Karpas-422 (cell line): ENCODE measurements at regions not wholly inside any gene's neighbourhood (a gene's known extent, or its start where the extent isn't known, plus 50 kb on each side); places are given as distances from the start of the nearest gene placed in this dataset.

Experiments
- DNase-seq: peaks from one replicate; pipeline ENCODE4 v3.0.0-alpha.2; 2015
- H2AFZ ChIP-seq: fragments of 200-600 bp; sonication (generic); 2 replicates; pipeline ENCODE4 v1.6.1; 2014; ENCODE audit warnings: antibody characterized with exemption, low read length, mixed read lengths
- H3K27ac ChIP-seq: fragments of 200-600 bp; sonication (generic); 2 replicates; pipeline ENCODE4 v1.5.1; 2014; ENCODE audit warnings: mild to moderate bottlenecking, low read length, moderate library complexity
- H3K27me3 ChIP-seq: fragments of 200-600 bp; sonication (generic); 2 replicates; pipeline ENCODE4 v1.6.1; 2014; ENCODE audit warnings: low read length, mixed read lengths
- H3K36me3 ChIP-seq: fragments of 200-600 bp; sonication (generic); 2 replicates; pipeline ENCODE4 v1.6.1; 2014; ENCODE audit warnings: low read length, mixed read lengths; ENCODE audit not compliant: insufficient read depth
- H3K4me1 ChIP-seq: fragments of 200-600 bp; sonication (generic); 2 replicates; pipeline ENCODE4 v1.6.1; 2014; ENCODE audit warnings: mild to moderate bottlenecking, low read length, mixed read lengths
- H3K4me2 ChIP-seq: fragments of 200-600 bp; sonication (generic); 2 replicates; pipeline ENCODE4 v1.6.1; 2014; ENCODE audit warnings: low read length, low read depth, mild to moderate bottlenecking; ENCODE audit not compliant: poor library complexity, severe bottlenecking
- H3K4me3 ChIP-seq: fragments of 200-600 bp; sonication (generic); 2 replicates; pipeline ENCODE4 v1.5.1; 2014; ENCODE audit warnings: mild to moderate bottlenecking, antibody characterized with exemption, low read length, mixed read lengths
- H3K79me2 ChIP-seq: fragments of 200-600 bp; sonication (generic); 2 replicates; pipeline ENCODE4 v1.6.1; 2014; ENCODE audit warnings: mild to moderate bottlenecking, low read length, mixed read lengths
- H3K9ac ChIP-seq: fragments of 200-600 bp; sonication (generic); 2 replicates; pipeline ENCODE4 v1.6.0; 2014; ENCODE audit warnings: low read length
- H3K9me2 ChIP-seq: fragments of 200-600 bp; sonication (generic), shearing (Covaris generic); replicated peaks from 2 replicates; pipeline ENCODE4 v1.6.0; 2014; ENCODE audit warnings: mild to moderate bottlenecking, low read length, moderate library complexity; ENCODE audit not compliant: insufficient read depth
- H3K9me3 ChIP-seq: fragments of 300-700, 200-600 bp; sonication (generic); 2 replicates; pipeline ENCODE4 v1.6.1; 2014; ENCODE audit warnings: low read length, mixed read lengths
- H4K20me1 ChIP-seq: fragments of 200-600 bp; sonication (generic); 2 replicates; pipeline ENCODE4 v1.6.1; 2014; ENCODE audit warnings: mild to moderate bottlenecking, antibody characterized with exemption, low read length, low read depth; ENCODE audit not compliant: insufficient read depth

DNA sequence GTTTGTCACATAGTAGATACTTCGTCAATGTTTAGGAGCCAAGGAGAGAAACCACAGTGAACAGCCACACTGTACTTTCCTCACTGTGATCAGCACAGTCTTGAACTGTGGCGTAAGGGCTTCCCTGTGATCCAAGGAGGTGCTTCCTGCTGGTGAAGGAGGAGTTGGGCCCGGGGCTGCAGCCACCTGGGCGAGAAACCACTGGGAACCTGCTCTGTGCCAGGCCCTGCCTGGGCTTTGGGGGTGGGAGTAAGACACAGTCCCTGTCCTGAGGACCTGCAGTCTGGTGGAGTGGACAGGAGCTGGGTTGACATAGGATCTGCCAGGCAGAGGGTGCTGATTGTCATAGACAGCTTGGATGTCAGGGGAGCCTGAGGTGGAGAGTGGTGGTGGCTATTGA is 60.5 kb upstream of the MRPS22 start:
- H3K79me2 ChIP-seq, result no peaks in the 10 kb centered on the region
- no peak overlapping the region for H2AFZ ChIP-seq
- H3K4me2 ChIP-seq, result no peak overlapping the region
- H3K9ac ChIP-seq, result no peak overlapping the region
- no peaks in the 10 kb centered on the region for H3K4me1 ChIP-seq
- no peak overlapping the region for H3K27ac ChIP-seq
- no peaks in the 10 kb centered on the region for H3K9me2 ChIP-seq
- H3K27me3 ChIP-seq, result no peaks in the 10 kb centered on the region
- no peaks in the 10 kb centered on the region for H4K20me1 ChIP-seq
- no peak for DNase-seq
- H3K36me3 ChIP-seq, result no peaks in the 10 kb centered on the region
- H3K4me3 ChIP-seq, result no peak overlapping the region
- no peaks in the 10 kb centered on the region for H3K9me3 ChIP-seq

- Histone ChIP-seq H3K9me2 (no peaks in the 10 kb centered on the region), H3K9ac (no peak overlapping the region), H4K20me1 (no peaks in the 10 kb centered on the region), H3K4me2 (no peak overlapping the region), H3K36me3 (no peaks in the 10 kb centered on the region), H3K27ac (no peak overlapping the region), H3K27me3 (no peaks in the 10 kb centered on the region), H3K9me3 (no peaks in the 10 kb centered on the region), H3K79me2 (no peaks in the 10 kb centered on the region), H3K4me3 (no peak overlapping the region), H3K4me1 (no peaks in the 10 kb centered on the region), H2AFZ (no peak overlapping the region)
- DNase-seq, result no peak
Observed at GRCh38 chr3:139284221-139284620, 59.6 kb upstream of the MRPS22 start.

DNA sequence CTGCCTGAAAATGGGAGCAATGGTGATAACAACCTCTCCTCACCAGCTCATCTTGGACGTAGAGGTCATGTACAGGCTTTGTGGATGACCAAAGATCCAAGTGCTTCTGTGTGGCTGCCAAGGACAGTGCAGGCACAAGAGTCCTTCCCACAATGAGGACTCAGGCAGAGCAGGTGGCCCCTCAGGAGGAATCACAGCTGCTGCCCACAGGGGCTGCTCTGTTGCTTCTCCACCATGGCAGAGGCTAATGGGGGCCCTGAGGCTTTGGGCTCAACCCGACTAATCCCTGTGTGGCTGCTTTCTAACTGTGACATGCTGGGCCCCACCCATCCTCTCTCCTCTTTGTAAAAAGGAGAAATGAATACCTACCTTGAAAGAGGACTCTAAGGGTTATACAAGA is 58.1 kb upstream of the MRPS22 start:
- H4K20me1 ChIP-seq, result no peaks in the 10 kb centered on the region
- no peak overlapping the region for H2AFZ ChIP-seq
- no peaks in the 10 kb centered on the region for H3K4me1 ChIP-seq
- H3K9me3 ChIP-seq, result no peaks in the 10 kb centered on the region
- H3K27ac ChIP-seq, result no peak overlapping the region
- no peak overlapping the region for H3K4me2 ChIP-seq
- H3K27me3 ChIP-seq, result no peaks in the 10 kb centered on the region
- no peak overlapping the region for H3K9ac ChIP-seq
- no peaks in the 10 kb centered on the region for H3K36me3 ChIP-seq
- H3K79me2 ChIP-seq, result no peaks in the 10 kb centered on the region
- H3K4me3 ChIP-seq, result no peak overlapping the region
- no peak for DNase-seq
- H3K9me2 ChIP-seq, result no peaks in the 10 kb centered on the region

DNA sequence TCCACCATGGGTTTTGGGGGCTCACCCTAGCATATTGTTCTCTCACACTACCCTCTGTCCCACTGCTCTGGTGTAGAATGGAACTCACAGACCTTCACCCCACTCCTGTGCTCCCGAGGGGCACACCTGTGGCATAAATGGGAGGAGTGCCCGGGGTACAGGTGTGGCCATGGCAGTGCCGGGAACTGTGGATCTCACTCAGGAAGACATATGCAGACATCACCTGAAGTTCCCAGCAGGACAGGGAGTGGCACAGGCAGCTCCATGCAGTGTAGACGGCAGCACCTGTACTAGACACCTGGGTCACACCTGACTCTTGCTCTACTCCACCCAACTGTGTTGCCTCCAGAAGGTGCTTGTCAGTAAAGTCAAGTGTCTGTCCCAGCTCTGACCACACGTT is 57.6 kb upstream of the MRPS22 start:
- no peak overlapping the region for H3K4me2 ChIP-seq
- no peaks in the 10 kb centered on the region for H3K27me3 ChIP-seq
- no peak overlapping the region for H3K9ac ChIP-seq
- H3K4me1 ChIP-seq, result no peaks in the 10 kb centered on the region
- no peaks in the 10 kb centered on the region for H4K20me1 ChIP-seq
- no peaks in the 10 kb centered on the region for H3K9me3 ChIP-seq
- H3K79me2 ChIP-seq, result no peaks in the 10 kb centered on the region
- H3K4me3 ChIP-seq, result no peak overlapping the region
- no peaks in the 10 kb centered on the region for H3K36me3 ChIP-seq
- H2AFZ ChIP-seq, result no peak overlapping the region
- no peaks in the 10 kb centered on the region for H3K9me2 ChIP-seq
- no peak overlapping the region for H3K27ac ChIP-seq
- no peak for DNase-seq

DNA sequence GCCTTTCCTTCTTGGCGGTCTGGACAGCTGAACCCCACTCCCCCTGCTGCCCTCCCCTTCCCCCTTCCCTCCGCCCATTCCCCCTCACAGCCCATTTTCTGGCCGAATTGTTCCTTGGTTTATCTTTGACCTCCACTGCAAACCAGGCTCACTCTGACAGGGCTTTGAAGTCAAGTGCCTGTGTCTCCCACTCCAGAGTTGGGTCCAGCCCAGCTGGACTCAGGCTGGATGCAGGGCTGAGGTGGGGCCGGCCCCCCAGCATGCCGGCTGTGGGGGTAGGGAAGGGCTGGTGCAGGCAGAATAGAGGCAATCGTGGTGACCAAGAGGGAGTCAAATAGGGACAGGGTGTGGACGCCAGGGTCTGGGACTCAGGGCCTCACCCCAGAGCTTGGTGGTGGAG is 57.0 kb upstream of the MRPS22 start:
- Histone ChIP-seq H3K4me3 (no peak overlapping the region), H3K4me1 (no peaks in the 10 kb centered on the region), H3K27ac (no peak overlapping the region), H2AFZ (no peak overlapping the region), H3K27me3 (no peaks in the 10 kb centered on the region), H3K36me3 (no peaks in the 10 kb centered on the region), H3K9ac (no peak overlapping the region), H3K4me2 (no peak overlapping the region), H3K9me3 (no peaks in the 10 kb centered on the region), H3K9me2 (no peaks in the 10 kb centered on the region), H4K20me1 (no peaks in the 10 kb centered on the region), H3K79me2 (no peaks in the 10 kb centered on the region)
- DNase-seq, result no peak

DNA sequence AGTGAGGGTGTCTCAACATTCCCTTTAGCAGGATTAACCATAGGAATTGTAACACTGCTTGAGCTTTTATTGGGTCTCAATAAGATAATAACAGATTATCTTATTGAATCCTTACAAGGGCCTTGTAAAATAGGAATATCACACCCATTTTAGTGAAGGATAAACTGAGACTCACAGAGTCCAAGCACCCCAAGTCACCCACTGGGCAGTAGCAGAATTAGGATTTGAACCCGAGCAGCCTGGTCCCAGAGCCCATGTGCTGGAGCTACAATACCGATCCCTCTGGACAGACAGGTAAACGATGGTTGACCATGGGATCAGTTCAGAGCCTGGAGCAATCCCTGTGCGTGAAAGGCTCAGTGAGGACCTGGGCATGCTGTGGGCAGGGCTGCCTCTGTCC is 56.3 kb upstream of the MRPS22 start:
- no peak overlapping the region for H3K9ac ChIP-seq
- no peaks in the 10 kb centered on the region for H3K9me3 ChIP-seq
- no peaks in the 10 kb centered on the region for H4K20me1 ChIP-seq
- H3K4me2 ChIP-seq, result no peak overlapping the region
- H2AFZ ChIP-seq, result no peak overlapping the region
- H3K4me1 ChIP-seq, result no peaks in the 10 kb centered on the region
- no peaks in the 10 kb centered on the region for H3K36me3 ChIP-seq
- H3K4me3 ChIP-seq, result no peak overlapping the region
- H3K9me2 ChIP-seq, result no peaks in the 10 kb centered on the region
- no peaks in the 10 kb centered on the region for H3K27me3 ChIP-seq
- H3K27ac ChIP-seq, result no peak overlapping the region
- no peak for DNase-seq
- H3K79me2 ChIP-seq, result no peaks in the 10 kb centered on the region

GRCh38 chr3:139288266-139288821 is 55.5 kb upstream of the MRPS22 start:
- DNase-seq, result no peak
- no peaks in the 10 kb centered on the region for H3K27me3 ChIP-seq
- H3K27ac ChIP-seq, result no peak overlapping the region
- H3K4me2 ChIP-seq, result no peak overlapping the region
- H2AFZ ChIP-seq, result no peak overlapping the region
- H3K79me2 ChIP-seq, result no peaks in the 10 kb centered on the region
- no peak overlapping the region for H3K4me3 ChIP-seq
- H3K9me3 ChIP-seq, result no peaks in the 10 kb centered on the region
- H3K9ac ChIP-seq, result no peak overlapping the region
- no peaks in the 10 kb centered on the region for H3K4me1 ChIP-seq
- H3K36me3 ChIP-seq, result no peaks in the 10 kb centered on the region
- no peaks in the 10 kb centered on the region for H3K9me2 ChIP-seq
- no peaks in the 10 kb centered on the region for H4K20me1 ChIP-seq

- Histone ChIP-seq H3K79me2 (no peaks in the 10 kb centered on the region), H3K4me1 (no peaks in the 10 kb centered on the region), H3K9me2 (no peaks in the 10 kb centered on the region), H4K20me1 (no peaks in the 10 kb centered on the region), H3K27ac (no peak overlapping the region), H2AFZ (no peak overlapping the region), H3K27me3 (no peaks in the 10 kb centered on the region), H3K36me3 (no peaks in the 10 kb centered on the region), H3K9ac (no peak overlapping the region), H3K4me2 (no peak overlapping the region), H3K4me3 (no peak overlapping the region), H3K9me3 (no peaks in the 10 kb centered on the region)
- DNase-seq, result no peak
Observed at GRCh38 chr3:139289860-139290524, 53.8 kb upstream of the MRPS22 start.
